ENCODE measurements at regions not wholly inside any gene's neighbourhood (a gene's known extent, or its start where the extent isn't known, plus 50 kb on each side); places are given as distances from the start of the nearest gene placed in this dataset.

GRCh38 chr1:29719253-29719652, 482.9 kb downstream of the PTPRU start:
- TF ChIP-seq CTCF (IDR thresholded peaks at IDR 0.05; ENCODE audit: low read depth, low read length, poor library complexity, severe bottlenecking) (no peak), EZH2phosphoT487 (IDR thresholded peaks at IDR 0.05; ENCODE audit: borderline replicate concordance, low read length) (no peak)
